ENCODE measurements at regions not wholly inside any gene's neighbourhood (a gene's known extent, or its start where the extent isn't known, plus 50 kb on each side); places are given as distances from the start of the nearest gene placed in this dataset.

GRCh38 chr2:125398738-125399524 is 1257.0 kb upstream of the GYPC start:
- H3K18ac ChIP-seq (ENCODE audit: low read depth, low read length), result no peak overlapping the region
- no peak overlapping the region for H4K91ac ChIP-seq (ENCODE audit: insufficient read depth, low read depth, low read length)
- no peaks in the 10 kb centered on the region for H3K4me1 ChIP-seq (ENCODE audit: control insufficient read depth, insufficient read depth, low read length)
- intact Hi-C loops (cut with micrococcal nuclease) (no loop called here), in situ Hi-C loops (cut with MboI; ENCODE audit: low sequenced_read_pairs) (no loop called here), dilution Hi-C loops (cut with HindIII; ENCODE audit: low sequenced_read_pairs, unreplicated experiment) (no loop called here)
- POLR2A ChIA-PET (ENCODE audit: unreplicated experiment), result no interaction called here
- ATAC-seq (ENCODE audit: low read depth) (peak; percentile 40), DNase-seq (no peak)
- H3K4me2 ChIP-seq (ENCODE audit: low read depth, low read length), result no peak overlapping the region
- no TSS peak for BruUV-seq (replicated peaks)
- H2AFZ ChIP-seq (replicated peaks; ENCODE audit: low read length, poor library complexity), result no peak overlapping the region
- H3K56ac ChIP-seq (ENCODE audit: extremely low read depth, insufficient read depth, low read length), result no peak overlapping the region; the same call in 1 of the 2 replicates
- no peaks in the 10 kb centered on the region for H3K27me3 ChIP-seq (ENCODE audit: control insufficient read depth, insufficient read depth, low read length)
- no peak overlapping the region for H3K23ac ChIP-seq (ENCODE audit: low read depth, low read length)
- no peaks in the 10 kb centered on the region for H3K79me1 ChIP-seq (ENCODE audit: low read depth in 1 of 2, low read length in 2 of 2)
- H3K14ac ChIP-seq (replicated peaks; ENCODE audit: low read depth, low read length), result no peak overlapping the region
- H2BK5ac ChIP-seq (ENCODE audit: low read depth, low read length, poor library complexity, severe bottlenecking), result no peak overlapping the region
- no peak overlapping the region for H2AK5ac ChIP-seq (ENCODE audit: low read depth, low read length)
- H3K9ac ChIP-seq (ENCODE audit: low read depth, low read length), result no peak overlapping the region
- H3K4ac ChIP-seq (ENCODE audit: low read depth, low read length), result no peak overlapping the region
- no peak overlapping the region for H2AK9ac ChIP-seq (replicated peaks; ENCODE audit: low read depth, low read length, poor library complexity)
- H4K20me1 ChIP-seq (ENCODE audit: insufficient read depth, low read length), result no peaks in the 10 kb centered on the region
- CTCF ChIA-PET, result no interaction called here
- peaks cover 2% of the 10 kb centered on the region; the same call in 1 of the 2 replicates for H3K9me1 ChIP-seq (ENCODE audit: insufficient read depth, low read length)
- no peak overlapping the region for H2BK20ac ChIP-seq (ENCODE audit: low read depth, low read length)
- no peak overlapping the region for H4K8ac ChIP-seq (ENCODE audit: low read depth in 2 of 2, low read length in 2 of 2)
- H3K36me3 ChIP-seq (ENCODE audit: control insufficient read depth, insufficient read depth, low read length), result no peaks in the 10 kb centered on the region
- H2BK15ac ChIP-seq (ENCODE audit: low read depth, low read length), result no peak overlapping the region
- H4K5ac ChIP-seq (ENCODE audit: low read depth, low read length), result no peak overlapping the region
- TF ChIP-seq MAFK (IDR thresholded peaks at IDR 0.05; ENCODE audit: low read depth, low read length), result no peak
- no peak for TF ChIP-seq ELK1 (IDR thresholded peaks at IDR 0.05; ENCODE audit: borderline replicate concordance, low read depth, low read length)
- no peak for TF ChIP-seq MXI1 (IDR thresholded peaks at IDR 0.05; ENCODE audit: borderline replicate concordance, low read depth, low read length)
- no peak for TF ChIP-seq USF2 (IDR thresholded peaks at IDR 0.05; ENCODE audit: low read depth, low read length)
- TF ChIP-seq MAZ (IDR thresholded peaks at IDR 0.05; ENCODE audit: borderline replicate concordance, low read depth, low read length), result no peak
- TF ChIP-seq CHD1 (IDR thresholded peaks at IDR 0.05; ENCODE audit: low read depth, low read length), result no peak
- no peak for TF ChIP-seq FOS (IDR thresholded peaks at IDR 0.05; ENCODE audit: low read depth, low read length)
- TF ChIP-seq RAD21 (IDR thresholded peaks at IDR 0.05; ENCODE audit: low read length), result no peak
- TF ChIP-seq RCOR1 (IDR thresholded peaks at IDR 0.05; ENCODE audit: insufficient replicate concordance, low read length), result no peak
- TF ChIP-seq CTCF (conservative IDR thresholded peaks at IDR 0.05; ENCODE audit: low read depth, low read length), result no peak
- TF ChIP-seq CEBPB (IDR thresholded peaks at IDR 0.05; ENCODE audit: low read depth, low read length), result no peak
- no peak for TF ChIP-seq SMC3 (IDR thresholded peaks at IDR 0.05; ENCODE audit: low read depth, low read length)
- no peak for TF ChIP-seq NFE2L2 (IDR thresholded peaks at IDR 0.05; ENCODE audit: low read depth, low read length)
- no peak for TF ChIP-seq RFX5 (IDR thresholded peaks at IDR 0.05; ENCODE audit: low read depth, low read length)
- TF ChIP-seq BHLHE40 (IDR thresholded peaks at IDR 0.05; ENCODE audit: low read depth, low read length), result no peak
- no peak for TF ChIP-seq POLR2A (IDR thresholded peaks at IDR 0.05; ENCODE audit: low read depth, low read length)
- H2BK120ac ChIP-seq (ENCODE audit: low read depth, low read length), result no peak overlapping the region
- H3K4me3 ChIP-seq (ENCODE audit: insufficient read depth, low read depth, low read length), result no peak overlapping the region
- no peak overlapping the region for H3K27ac ChIP-seq (ENCODE audit: insufficient read depth, low read length)
- no CpG with 5 or more reads among the region's 7 CpGs for WGBS, 2 experiments (ENCODE audit: extremely low coverage in 2 of 2, insufficient read length in 1 of 2)
- no peaks in the 10 kb centered on the region for H3K9me3 ChIP-seq (ENCODE audit: control insufficient read depth, insufficient read depth, low read length)

Measured in IMR-90 (cell line).